Activated CD4-positive, CD25-positive, alpha-beta regulatory T cell treated with anti-CD3 and anti-CD28 coated beads, Interleukin-2, amount 50 U/mL, for 72 hours (primary cell): ENCODE measurements at regions not wholly inside any gene's neighbourhood (a gene's known extent, or its start where the extent isn't known, plus 50 kb on each side); places are given as distances from the start of the nearest gene placed in this dataset.

Experiments
- DNase-seq: peaks from one replicate; pipeline ENCODE4 v3.0.0; 2021

DNA sequence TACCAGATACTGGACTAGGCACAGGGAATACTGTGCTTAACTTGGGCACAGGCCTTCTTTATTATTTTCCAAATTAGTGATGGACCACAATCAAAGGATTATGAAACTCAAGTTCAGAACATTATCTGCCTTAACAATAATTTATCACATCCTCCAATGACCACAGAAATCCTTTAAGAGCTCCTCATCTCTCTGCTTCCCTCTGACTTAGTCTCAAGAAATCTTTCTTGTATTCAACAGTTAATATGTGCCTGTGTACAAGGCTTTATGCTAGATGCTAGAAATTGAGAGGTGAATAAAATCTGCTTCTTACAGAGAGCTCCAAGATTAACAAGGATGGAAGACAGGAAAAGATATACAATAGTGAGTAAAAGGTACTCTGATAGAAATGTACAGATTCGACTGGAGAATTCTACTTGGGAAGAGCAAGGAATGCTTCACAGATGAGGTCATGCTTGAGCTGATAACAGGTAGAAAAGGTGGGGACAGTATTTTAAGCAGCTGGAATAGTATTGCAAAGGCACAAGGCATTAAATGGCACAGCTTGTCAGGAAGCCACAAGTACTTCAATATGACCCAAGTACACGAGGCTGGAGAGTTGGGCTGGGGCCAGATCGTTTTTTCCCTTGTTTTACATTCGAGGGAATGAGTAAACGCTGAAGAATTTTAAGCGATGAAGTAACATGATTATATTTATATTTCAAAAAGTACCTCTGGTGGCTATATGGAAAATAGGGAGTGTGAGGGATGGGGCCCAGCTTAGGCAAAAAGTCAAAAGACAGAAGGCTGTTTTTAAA is 55.1 kb upstream of the ARID2 start:
- no peak for DNase-seq

DNA sequence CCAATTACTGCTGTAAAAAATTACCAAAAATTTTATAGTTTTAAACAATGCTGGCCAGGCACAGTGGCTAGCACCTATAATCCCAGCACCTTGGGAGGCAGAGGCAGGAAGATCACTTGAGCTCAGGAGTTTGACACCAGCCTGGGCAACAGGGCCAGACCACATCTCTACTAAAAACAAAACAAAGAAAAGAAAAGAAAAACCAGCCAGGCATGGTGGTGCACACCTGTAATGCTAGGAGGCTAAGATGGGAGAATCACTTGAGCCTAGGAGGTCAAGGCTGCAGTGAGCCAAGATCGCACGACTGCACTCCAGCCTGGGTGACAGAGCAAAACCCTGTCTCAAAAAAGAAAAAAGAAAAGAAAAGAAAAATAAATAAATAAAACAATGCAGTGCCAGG is 54.0 kb upstream of the ARID2 start:
- DNase-seq: no peak
